Astrocyte (in vitro differentiated cells and primary cell): ENCODE measurements at regions not wholly inside any gene's neighbourhood (a gene's known extent, or its start where the extent isn't known, plus 50 kb on each side); places are given as distances from the start of the nearest gene placed in this dataset.

Experiments used
- EZH2 ChIP-seq: IDR thresholded peaks from 2 replicates; pipeline ENCODE4 v1.6.1; 2012; ENCODE audit warnings: mild to moderate bottlenecking, low read length, inconsistent platforms; ENCODE audit not compliant: insufficient read depth
- TF ChIP-seq, protein P1 (sequence below): IDR thresholded peaks from 2 replicates; pipeline ENCODE4 v1.5.1; 2011; ENCODE audit warnings: low read depth, mild to moderate bottlenecking, inconsistent platforms, low read length, moderate library complexity; ENCODE audit not compliant: insufficient read depth

DNA sequence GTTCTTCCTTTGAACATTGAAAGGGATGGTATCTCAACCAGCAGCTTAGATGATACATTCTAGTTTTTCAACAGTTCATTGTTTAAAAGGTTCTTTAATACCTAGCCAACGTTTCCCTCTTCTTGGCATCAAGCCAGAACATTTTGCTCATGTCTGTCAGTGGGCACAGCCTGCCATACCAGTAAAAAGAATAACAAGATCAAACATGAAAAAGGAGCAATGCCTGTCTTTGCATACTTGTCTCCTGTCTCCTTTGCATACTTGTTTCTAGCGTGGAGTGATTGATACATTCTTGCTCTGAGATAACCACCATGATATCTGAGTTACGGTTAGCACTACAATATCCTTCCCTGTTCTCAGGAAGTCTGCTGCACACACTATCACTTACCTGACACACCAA, 248.6 kb upstream of the DAPK1 start:
- TF ChIP-seq, protein P1, sequence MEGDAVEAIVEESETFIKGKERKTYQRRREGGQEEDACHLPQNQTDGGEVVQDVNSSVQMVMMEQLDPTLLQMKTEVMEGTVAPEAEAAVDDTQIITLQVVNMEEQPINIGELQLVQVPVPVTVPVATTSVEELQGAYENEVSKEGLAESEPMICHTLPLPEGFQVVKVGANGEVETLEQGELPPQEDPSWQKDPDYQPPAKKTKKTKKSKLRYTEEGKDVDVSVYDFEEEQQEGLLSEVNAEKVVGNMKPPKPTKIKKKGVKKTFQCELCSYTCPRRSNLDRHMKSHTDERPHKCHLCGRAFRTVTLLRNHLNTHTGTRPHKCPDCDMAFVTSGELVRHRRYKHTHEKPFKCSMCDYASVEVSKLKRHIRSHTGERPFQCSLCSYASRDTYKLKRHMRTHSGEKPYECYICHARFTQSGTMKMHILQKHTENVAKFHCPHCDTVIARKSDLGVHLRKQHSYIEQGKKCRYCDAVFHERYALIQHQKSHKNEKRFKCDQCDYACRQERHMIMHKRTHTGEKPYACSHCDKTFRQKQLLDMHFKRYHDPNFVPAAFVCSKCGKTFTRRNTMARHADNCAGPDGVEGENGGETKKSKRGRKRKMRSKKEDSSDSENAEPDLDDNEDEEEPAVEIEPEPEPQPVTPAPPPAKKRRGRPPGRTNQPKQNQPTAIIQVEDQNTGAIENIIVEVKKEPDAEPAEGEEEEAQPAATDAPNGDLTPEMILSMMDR, result no peak
- no peak for TF ChIP-seq EZH2
